ENCODE measurements at regions not wholly inside any gene's neighbourhood (a gene's known extent, or its start where the extent isn't known, plus 50 kb on each side); places are given as distances from the start of the nearest gene placed in this dataset.

GRCh38 chr6:132063204-132063603, 112.0 kb upstream of the CCN2 start:
- no peak for TF ChIP-seq CTCF (conservative IDR thresholded peaks at IDR 0.05; ENCODE audit: low read depth, low read length)
- no peak for TF ChIP-seq RCOR1 (IDR thresholded peaks at IDR 0.05; ENCODE audit: insufficient replicate concordance, low read length)
- TF ChIP-seq USF2 (IDR thresholded peaks at IDR 0.05; ENCODE audit: low read depth, low read length): no peak
- no peak for TF ChIP-seq POLR2A (IDR thresholded peaks at IDR 0.05; ENCODE audit: low read depth, low read length)
- TF ChIP-seq ELK1 (IDR thresholded peaks at IDR 0.05; ENCODE audit: borderline replicate concordance, low read depth, low read length): no peak

All from IMR-90 (cell line).